ENCODE measurements at regions not wholly inside any gene's neighbourhood (a gene's known extent, or its start where the extent isn't known, plus 50 kb on each side); places are given as distances from the start of the nearest gene placed in this dataset.

GRCh38 chr16:51876601-51876875 is 670.4 kb downstream of the TOX3 start:
- no peak for TF ChIP-seq CTCF (IDR thresholded peaks at IDR 0.05)

- TF ChIP-seq CTCF (IDR thresholded peaks at IDR 0.05): no peak
Observed at GRCh38 chr16:51875834-51876600, 670.9 kb downstream of the TOX3 start.

- TF ChIP-seq CTCF (IDR thresholded peaks at IDR 0.05): no peak
Observed at GRCh38 chr16:51872524-51872923, 674.4 kb downstream of the TOX3 start.

- no peak for TF ChIP-seq CTCF (IDR thresholded peaks at IDR 0.05)
Observed at GRCh38 chr16:51870296-51870854, 676.6 kb downstream of the TOX3 start.

GRCh38 chr16:51869176-51869575 is 677.8 kb downstream of the TOX3 start:
- no peak for TF ChIP-seq CTCF (IDR thresholded peaks at IDR 0.05)

GRCh38 chr16:51868631-51869030 is 678.3 kb downstream of the TOX3 start:
- no peak for TF ChIP-seq CTCF (IDR thresholded peaks at IDR 0.05)

GRCh38 chr16:51867386-51868065 is 679.4 kb downstream of the TOX3 start:
- no peak for TF ChIP-seq CTCF (IDR thresholded peaks at IDR 0.05)

All from LNCAP (cell line).